ENCODE measurements at regions not wholly inside any gene's neighbourhood (a gene's known extent, or its start where the extent isn't known, plus 50 kb on each side); places are given as distances from the start of the nearest gene placed in this dataset.

DNA sequence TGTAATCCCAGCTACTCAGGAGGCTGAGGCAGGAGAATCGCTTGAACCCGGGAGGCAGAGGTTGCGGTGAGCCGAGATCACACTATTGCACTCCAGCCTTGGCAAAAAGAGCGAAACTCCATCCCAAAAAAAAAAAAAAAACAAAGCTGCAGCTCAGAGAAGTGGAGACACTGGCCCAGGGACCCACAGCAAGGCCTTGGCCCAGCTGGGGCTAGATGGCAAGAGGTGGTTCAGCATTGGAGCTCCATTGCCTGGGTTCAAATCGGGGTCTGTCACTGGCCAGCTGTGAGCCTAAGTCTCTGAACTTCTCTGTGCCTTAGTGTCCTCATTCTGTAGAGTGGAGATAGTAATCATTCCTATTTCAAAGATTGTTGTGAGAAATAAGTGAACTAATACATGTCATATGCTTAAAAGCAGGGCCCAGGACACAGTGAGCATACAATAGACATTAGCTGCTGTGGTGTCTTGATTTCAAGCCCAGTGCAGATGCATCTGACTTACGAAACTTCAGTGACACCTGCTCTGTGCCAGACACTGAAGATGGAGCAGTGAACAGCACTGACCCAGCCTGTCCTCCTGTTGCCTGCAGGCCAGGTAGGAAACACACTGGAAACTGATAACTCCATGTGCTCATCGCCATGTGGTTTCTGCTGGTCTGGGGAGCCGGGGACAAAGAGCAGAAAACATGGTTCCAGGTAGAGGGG is 127.7 kb downstream of the C9orf50 start:
- TF ChIP-seq, protein P1, sequence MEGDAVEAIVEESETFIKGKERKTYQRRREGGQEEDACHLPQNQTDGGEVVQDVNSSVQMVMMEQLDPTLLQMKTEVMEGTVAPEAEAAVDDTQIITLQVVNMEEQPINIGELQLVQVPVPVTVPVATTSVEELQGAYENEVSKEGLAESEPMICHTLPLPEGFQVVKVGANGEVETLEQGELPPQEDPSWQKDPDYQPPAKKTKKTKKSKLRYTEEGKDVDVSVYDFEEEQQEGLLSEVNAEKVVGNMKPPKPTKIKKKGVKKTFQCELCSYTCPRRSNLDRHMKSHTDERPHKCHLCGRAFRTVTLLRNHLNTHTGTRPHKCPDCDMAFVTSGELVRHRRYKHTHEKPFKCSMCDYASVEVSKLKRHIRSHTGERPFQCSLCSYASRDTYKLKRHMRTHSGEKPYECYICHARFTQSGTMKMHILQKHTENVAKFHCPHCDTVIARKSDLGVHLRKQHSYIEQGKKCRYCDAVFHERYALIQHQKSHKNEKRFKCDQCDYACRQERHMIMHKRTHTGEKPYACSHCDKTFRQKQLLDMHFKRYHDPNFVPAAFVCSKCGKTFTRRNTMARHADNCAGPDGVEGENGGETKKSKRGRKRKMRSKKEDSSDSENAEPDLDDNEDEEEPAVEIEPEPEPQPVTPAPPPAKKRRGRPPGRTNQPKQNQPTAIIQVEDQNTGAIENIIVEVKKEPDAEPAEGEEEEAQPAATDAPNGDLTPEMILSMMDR (IDR thresholded peaks at IDR 0.05; ENCODE audit: extremely low read depth, missing control alignments): no peak
- no peak for DNase-seq (ENCODE audit: low spot score)

DNA sequence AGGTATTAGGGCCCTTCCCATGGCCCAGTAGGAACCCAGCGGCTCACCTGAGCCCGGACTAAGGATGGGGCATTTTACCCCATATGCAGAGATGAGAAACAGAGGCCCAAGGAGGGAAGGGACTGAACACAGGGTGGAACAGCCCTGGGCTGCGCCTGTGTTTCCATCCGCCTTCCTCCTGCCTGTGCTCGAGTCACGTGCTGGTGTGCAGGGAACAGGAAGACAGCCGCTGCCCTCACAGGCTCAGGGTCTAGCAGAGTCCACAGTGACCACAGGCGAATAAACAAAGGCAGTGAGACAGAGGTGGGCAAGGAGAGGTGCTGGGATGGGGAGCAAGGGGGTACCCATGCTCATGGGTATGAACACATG is 129.4 kb downstream of the C9orf50 start:
- TF ChIP-seq, protein P1 (IDR thresholded peaks at IDR 0.05; ENCODE audit: extremely low read depth, missing control alignments): no peak
- DNase-seq (ENCODE audit: low spot score): no peak

DNA sequence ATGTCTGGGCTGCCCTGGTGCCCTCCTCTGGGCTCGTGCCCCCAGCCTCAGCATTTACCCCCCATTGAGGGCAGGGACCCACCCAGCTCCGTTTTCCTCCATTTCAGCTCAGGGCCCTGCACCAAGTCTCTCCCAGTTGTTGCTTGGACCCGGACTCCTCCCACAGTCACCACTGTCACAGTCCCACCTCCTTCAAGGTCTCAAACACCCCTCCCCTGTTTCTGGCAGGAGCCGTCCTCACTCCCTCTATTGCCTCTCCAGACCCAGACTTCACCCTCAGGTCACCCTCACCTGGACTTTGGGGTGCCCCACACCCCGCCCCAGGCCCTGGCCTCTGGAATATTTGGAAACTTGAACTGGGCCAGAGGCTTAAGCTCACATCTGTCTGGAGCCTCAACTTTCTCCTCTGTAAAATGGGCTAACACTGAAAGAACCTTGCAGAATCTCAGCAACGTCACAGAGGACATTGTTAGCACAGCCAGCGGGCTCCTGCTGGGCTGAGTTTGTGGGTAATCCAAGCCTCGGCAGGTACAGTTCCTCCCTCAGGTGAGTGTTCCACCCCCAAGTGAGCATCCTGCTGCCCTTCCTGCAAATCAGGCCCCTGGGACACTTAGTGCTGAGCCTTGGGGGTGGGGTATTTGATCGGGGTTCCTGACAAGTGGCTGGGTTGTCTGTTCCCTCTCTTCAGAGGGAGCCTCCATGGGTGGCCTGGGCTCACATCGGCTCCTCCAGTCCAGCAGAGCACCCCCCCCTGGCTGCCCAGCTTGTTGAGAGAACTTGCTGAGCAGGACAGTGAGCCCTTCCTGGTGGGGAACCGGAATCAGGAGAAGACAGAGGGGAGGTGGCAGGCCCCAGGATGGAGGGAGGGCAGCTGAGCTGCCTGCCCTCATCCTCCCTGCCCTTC is 130.1 kb downstream of the C9orf50 start:
- TF ChIP-seq, protein P1 (IDR thresholded peaks at IDR 0.05; ENCODE audit: extremely low read depth, missing control alignments): no peak
- no peak for DNase-seq (ENCODE audit: low spot score)

DNA sequence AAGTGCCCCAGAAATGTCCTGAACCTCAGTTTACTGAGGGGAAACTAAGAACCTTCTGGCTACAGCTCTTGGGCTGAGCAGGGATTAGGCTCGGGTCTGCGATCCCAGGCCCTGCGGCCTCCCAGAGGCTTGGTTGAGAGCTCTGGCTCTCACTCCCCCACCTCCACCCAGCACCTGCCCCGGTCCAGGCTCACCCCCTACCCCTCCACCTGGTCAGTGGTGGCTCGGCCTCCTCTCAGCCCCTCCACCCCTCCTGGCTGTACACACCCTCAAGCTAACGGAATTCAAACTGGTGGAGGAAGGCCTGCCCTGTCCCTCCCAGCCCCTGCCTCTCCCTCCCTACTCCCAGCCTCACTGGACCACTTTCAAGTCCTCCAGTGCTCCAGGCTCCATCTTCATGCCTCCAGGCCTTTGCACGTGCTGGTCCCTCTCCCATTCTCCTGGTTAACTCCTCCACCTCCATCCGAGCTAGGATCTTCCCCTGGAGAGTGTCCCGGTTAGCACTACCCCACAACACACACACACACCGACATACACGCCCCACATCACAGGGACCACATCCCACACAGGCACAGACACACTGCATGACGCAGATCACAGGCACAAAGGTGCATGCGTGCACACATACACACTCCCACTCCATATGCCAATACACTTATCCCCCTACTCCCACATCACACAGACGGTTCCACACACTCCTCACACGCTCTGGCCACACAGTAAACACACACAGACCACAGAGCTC is 130.9 kb downstream of the C9orf50 start:
- TF ChIP-seq, protein P1 (IDR thresholded peaks at IDR 0.05; ENCODE audit: extremely low read depth, missing control alignments): no peak
- DNase-seq (ENCODE audit: low spot score): no peak

DNA sequence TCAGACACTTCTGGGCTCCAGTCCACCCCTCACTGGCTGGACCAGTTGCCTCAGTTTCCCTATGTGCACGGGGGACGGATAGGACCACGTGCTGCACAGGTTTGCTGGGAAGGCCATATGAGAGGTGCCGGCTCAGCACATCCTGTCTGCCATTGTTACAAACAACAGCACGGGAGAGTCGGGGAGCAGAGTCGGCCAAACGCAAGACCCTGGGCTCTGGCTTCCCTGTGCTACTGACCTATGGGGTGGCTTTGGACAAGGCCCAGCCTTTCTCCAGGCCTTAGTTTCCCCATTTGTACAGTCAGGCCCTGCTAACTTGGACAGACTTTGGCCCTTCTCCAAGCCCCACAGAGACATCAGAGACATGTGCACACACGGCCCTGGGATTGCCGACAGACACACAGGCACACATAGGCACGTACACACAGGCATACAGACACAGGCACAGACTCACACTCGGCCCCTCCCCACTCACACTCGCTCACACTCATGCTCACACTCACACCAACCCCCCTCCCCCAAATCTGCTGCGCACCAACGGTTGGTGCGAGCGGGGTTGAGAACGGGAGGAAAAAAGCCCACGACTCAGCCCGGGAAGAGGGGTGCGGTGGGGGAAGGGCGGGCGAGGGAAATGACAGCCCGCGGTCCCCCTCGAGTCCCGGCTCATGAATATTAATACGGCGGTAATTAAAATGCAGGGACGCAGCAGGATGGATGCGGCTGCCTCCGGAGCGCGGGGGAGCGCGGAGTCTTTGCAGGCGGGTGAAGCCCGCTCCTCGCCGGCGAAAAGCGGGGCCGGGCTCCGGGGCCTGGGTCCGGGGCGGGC is 133.0 kb downstream of the C9orf50 start:
- TF ChIP-seq, protein P1 (IDR thresholded peaks at IDR 0.05; ENCODE audit: extremely low read depth, missing control alignments): no peak
- no peak for DNase-seq (ENCODE audit: low spot score)

DNA sequence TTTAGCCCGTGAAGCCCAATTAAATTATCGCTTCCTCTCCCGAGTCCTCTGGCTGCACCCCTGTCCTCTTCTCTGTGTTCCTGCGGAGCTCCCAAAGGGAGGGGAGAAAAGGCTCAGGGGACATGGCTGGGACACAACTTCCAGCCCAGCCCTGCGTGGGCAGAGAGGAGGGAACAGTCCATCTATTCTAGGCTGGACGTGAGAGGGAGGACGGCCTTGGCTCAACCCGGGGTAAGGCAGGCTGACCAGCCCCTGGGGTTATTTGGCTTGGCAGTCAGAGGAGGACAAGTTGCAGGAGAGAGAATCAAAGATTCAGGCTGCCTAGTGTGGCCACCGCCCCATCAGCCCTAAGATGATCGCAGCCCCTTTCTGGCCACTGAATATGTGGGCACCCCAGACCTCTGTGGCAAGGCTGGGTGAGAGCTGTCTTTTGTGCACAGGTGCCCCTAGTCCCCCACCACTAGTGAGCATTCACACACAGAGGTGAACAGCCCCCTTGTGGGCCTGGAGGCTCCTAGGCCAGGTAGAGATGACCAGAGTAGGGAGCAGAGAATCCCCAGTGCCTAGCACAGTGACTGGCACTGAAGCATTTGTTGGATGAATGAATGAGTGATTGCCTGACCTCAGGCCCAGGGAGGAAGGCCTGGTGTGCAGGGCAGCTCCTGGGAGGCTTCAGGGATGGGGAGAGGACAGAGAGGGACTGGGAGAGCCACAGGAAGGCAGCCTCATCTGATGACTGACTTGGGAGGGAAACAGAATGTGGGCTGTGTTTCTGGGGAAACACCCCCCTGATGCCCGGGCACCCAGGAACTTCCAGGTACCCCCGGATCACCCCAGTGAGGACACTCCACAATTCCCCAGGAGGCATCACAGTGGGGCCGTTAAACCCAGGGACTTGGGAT is 133.9 kb downstream of the C9orf50 start:
- no peak for DNase-seq (ENCODE audit: low spot score)
- TF ChIP-seq, protein P1 (IDR thresholded peaks at IDR 0.05; ENCODE audit: extremely low read depth, missing control alignments): no peak

Measured in GM20000 (cell line).